ENCODE measurements at regions not wholly inside any gene's neighbourhood (a gene's known extent, or its start where the extent isn't known, plus 50 kb on each side); places are given as distances from the start of the nearest gene placed in this dataset.
A peak's percentile ranks its signal among the peaks of the same experiment; 100 is the strongest.

- H3K27me3 ChIP-seq (ENCODE audit: control insufficient read depth, insufficient read depth, low read length) = no peaks in the 10 kb centered on the region
- TF ChIP-seq CTCF (IDR thresholded peaks at IDR 0.05; ENCODE audit: insufficient read depth, low read length, severe bottlenecking) = no peak
- peaks cover 6% of the 10 kb centered on the region for H3K36me3 ChIP-seq (ENCODE audit: control insufficient read depth, insufficient read depth, low read length)
- DNase-seq (ENCODE audit: low read depth) (peak; percentile 88), FAIRE-seq (peak; percentile 40)
- H3K4me3 ChIP-seq (ENCODE audit: low read depth, low read length) = no peak overlapping the region
These were observed 54.4 kb downstream of the ARL6IP4 start for GRCh38 chr12:123034865-123035264.

GRCh38 chr12:123034022-123034541, 53.6 kb downstream of the ARL6IP4 start:
- DNase-seq (ENCODE audit: low read depth) = no peak
- H3K4me3 ChIP-seq (ENCODE audit: low read depth, low read length) = no peak overlapping the region
- FAIRE-seq = no peak
- H3K36me3 ChIP-seq (ENCODE audit: control insufficient read depth, insufficient read depth, low read length) = peaks cover 6% of the 10 kb centered on the region
- H3K27me3 ChIP-seq (ENCODE audit: control insufficient read depth, insufficient read depth, low read length) = no peaks in the 10 kb centered on the region
- no peak for TF ChIP-seq CTCF (IDR thresholded peaks at IDR 0.05; ENCODE audit: insufficient read depth, low read length, severe bottlenecking)

GRCh38 chr12:123033392-123034021, 53.0 kb downstream of the ARL6IP4 start:
- Histone ChIP-seq H3K27me3 (ENCODE audit: control insufficient read depth, insufficient read depth, low read length) (no peaks in the 10 kb centered on the region), H3K4me3 (ENCODE audit: low read depth, low read length) (no peak overlapping the region), H3K36me3 (ENCODE audit: control insufficient read depth, insufficient read depth, low read length) (peaks cover 8% of the 10 kb centered on the region)
- DNase-seq (ENCODE audit: low read depth) (no peak), FAIRE-seq (no peak)
- no peak for TF ChIP-seq CTCF (IDR thresholded peaks at IDR 0.05; ENCODE audit: insufficient read depth, low read length, severe bottlenecking)

- Histone ChIP-seq H3K4me3 (ENCODE audit: low read depth, low read length) (no peak overlapping the region), H3K27me3 (ENCODE audit: control insufficient read depth, insufficient read depth, low read length) (no peaks in the 10 kb centered on the region), H3K36me3 (ENCODE audit: control insufficient read depth, insufficient read depth, low read length) (peaks cover 8% of the 10 kb centered on the region)
- TF ChIP-seq CTCF (IDR thresholded peaks at IDR 0.05; ENCODE audit: insufficient read depth, low read length, severe bottlenecking) = no peak
- peak; percentile 32 for FAIRE-seq
- no peak for DNase-seq (ENCODE audit: low read depth)
These were observed 52.4 kb downstream of the ARL6IP4 start for GRCh38 chr12:123032736-123033391.

Data from bronchial epithelial cell (primary cell).